Peyer's patch (tissue), 4 donors: ENCODE measurements at regions not wholly inside any gene's neighbourhood (a gene's known extent, or its start where the extent isn't known, plus 50 kb on each side); places are given as distances from the start of the nearest gene placed in this dataset.

ENCODE experiments used
- DNase-seq, 3 donors: peaks; one replicate each; pipeline ENCODE4 v3.0.0-alpha.2; 2017 to 2019
- H3K27ac ChIP-seq, 4 donors: fragments of 200-600 bp; sonication (generic); one replicate each; pipeline ENCODE4 v1.5.1; 2016 to 2019
- H3K27me3 ChIP-seq, 2 donors: fragments of 200-600 bp; sonication (generic); one replicate each; pipeline ENCODE4 v1.5.1; 2019
- H3K36me3 ChIP-seq, 3 donors: fragments of 200-600 bp; sonication (generic); one replicate each; pipeline ENCODE4 v1.5.1; 2016 to 2019
- H3K4me1 ChIP-seq, 4 donors: fragments of 200-600 bp; sonication (generic); one replicate each; pipeline ENCODE4 v1.5.1; 2016 to 2019
- H3K4me3 ChIP-seq, 4 donors: fragments of 200-600 bp; sonication (generic); 1 replicate in 3 of 4; 2 replicates in 1 of 4; pipeline ENCODE4 v1.5.1; 2016 to 2019; ENCODE audit warnings: mild to moderate bottlenecking in 1 of 4
- H3K9me3 ChIP-seq, 4 donors: fragments of 200-600 bp; sonication (generic); one replicate each; pipeline ENCODE4 v1.5.1; 2016 to 2019; ENCODE audit warnings: mild to moderate bottlenecking in 1 of 4
- CTCF ChIP-seq, 6 experiments: fragments of 450-650 bp in 4 of 6; fragments of 200-600 bp in 2 of 6; sonication (generic) in 1 of 6; IDR thresholded peaks; one replicate each; pipeline ENCODE4 v1.5.1; 2017 to 2019; ENCODE audit warnings: antibody characterized with exemption in 6 of 6, mild to moderate bottlenecking in 3 of 6, moderate library complexity in 1 of 6
- POLR2A ChIP-seq, 2 donors: fragments of 450-650 bp; IDR thresholded peaks; one replicate each; pipeline ENCODE4 v1.5.1; 2017; ENCODE audit warnings: antibody characterized with exemption in 2 of 2, mild to moderate bottlenecking in 2 of 2, moderate library complexity in 2 of 2

- Histone ChIP-seq H3K36me3 (no peaks in the 10 kb centered on the region), H3K27ac (no peak overlapping the region), H3K9me3 (no peaks in the 10 kb centered on the region), H3K4me3 (no peak overlapping the region), H3K27me3 (no peaks in the 10 kb centered on the region), H3K4me1 (no peaks in the 10 kb centered on the region)
- TF ChIP-seq POLR2A (IDR thresholded peaks at IDR 0.05): no peak
- no peak for TF ChIP-seq CTCF (IDR thresholded peaks at IDR 0.05)
- DNase-seq: no peak
These were observed 91.0 kb downstream of the ADCYAP1 start for GRCh38 chr18:995629-996028.

GRCh38 chr18:997499-997898 lies 92.8 kb downstream of the ADCYAP1 start:
- no peak overlapping the region for H3K4me3 ChIP-seq
- no peaks in the 10 kb centered on the region for H3K4me1 ChIP-seq
- H3K9me3 ChIP-seq: no peaks in the 10 kb centered on the region
- DNase-seq: no peak
- no peaks in the 10 kb centered on the region for H3K36me3 ChIP-seq
- no peak overlapping the region for H3K27ac ChIP-seq
- no peak for TF ChIP-seq POLR2A (IDR thresholded peaks at IDR 0.05)
- TF ChIP-seq CTCF (IDR thresholded peaks at IDR 0.05): no peak
- no peaks in the 10 kb centered on the region for H3K27me3 ChIP-seq

- Histone ChIP-seq H3K27ac (no peak overlapping the region), H3K9me3 (no peaks in the 10 kb centered on the region), H3K4me3 (no peak overlapping the region), H3K27me3 (no peaks in the 10 kb centered on the region), H3K4me1 (no peaks in the 10 kb centered on the region), H3K36me3 (no peaks in the 10 kb centered on the region)
- TF ChIP-seq POLR2A (IDR thresholded peaks at IDR 0.05) (no peak), CTCF (IDR thresholded peaks at IDR 0.05) (no peak)
- DNase-seq: no peak
These were observed 94.3 kb downstream of the ADCYAP1 start for GRCh38 chr18:998936-999335.

GRCh38 chr18:1002653-1003178 lies 98.0 kb downstream of the ADCYAP1 start:
- TF ChIP-seq POLR2A (IDR thresholded peaks at IDR 0.05) (no peak), CTCF (IDR thresholded peaks at IDR 0.05) (no peak)
- no peaks in the 10 kb centered on the region for H3K9me3 ChIP-seq
- no peak overlapping the region for H3K27ac ChIP-seq
- DNase-seq: no peak
- H3K27me3 ChIP-seq: no peaks in the 10 kb centered on the region
- H3K4me1 ChIP-seq: no peaks in the 10 kb centered on the region
- H3K36me3 ChIP-seq: no peaks in the 10 kb centered on the region
- H3K4me3 ChIP-seq: no peak overlapping the region

- H3K27ac ChIP-seq: no peak overlapping the region
These were observed 98.8 kb downstream of the ADCYAP1 start for GRCh38 chr18:1003499-1003898.

More at GRCh38 chr18:1003499-1003898, 98.8 kb downstream of the ADCYAP1 start:
- Histone ChIP-seq H3K27me3 (no peaks in the 10 kb centered on the region), H3K4me3 (no peak overlapping the region), H3K4me1 (no peaks in the 10 kb centered on the region), H3K36me3 (no peaks in the 10 kb centered on the region), H3K9me3 (no peaks in the 10 kb centered on the region)
- no peak for DNase-seq
- no peak for TF ChIP-seq POLR2A (IDR thresholded peaks at IDR 0.05)
- TF ChIP-seq CTCF (IDR thresholded peaks at IDR 0.05): no peak
